ENCODE measurements at regions not wholly inside any gene's neighbourhood (a gene's known extent, or its start where the extent isn't known, plus 50 kb on each side); places are given as distances from the start of the nearest gene placed in this dataset.

DNA sequence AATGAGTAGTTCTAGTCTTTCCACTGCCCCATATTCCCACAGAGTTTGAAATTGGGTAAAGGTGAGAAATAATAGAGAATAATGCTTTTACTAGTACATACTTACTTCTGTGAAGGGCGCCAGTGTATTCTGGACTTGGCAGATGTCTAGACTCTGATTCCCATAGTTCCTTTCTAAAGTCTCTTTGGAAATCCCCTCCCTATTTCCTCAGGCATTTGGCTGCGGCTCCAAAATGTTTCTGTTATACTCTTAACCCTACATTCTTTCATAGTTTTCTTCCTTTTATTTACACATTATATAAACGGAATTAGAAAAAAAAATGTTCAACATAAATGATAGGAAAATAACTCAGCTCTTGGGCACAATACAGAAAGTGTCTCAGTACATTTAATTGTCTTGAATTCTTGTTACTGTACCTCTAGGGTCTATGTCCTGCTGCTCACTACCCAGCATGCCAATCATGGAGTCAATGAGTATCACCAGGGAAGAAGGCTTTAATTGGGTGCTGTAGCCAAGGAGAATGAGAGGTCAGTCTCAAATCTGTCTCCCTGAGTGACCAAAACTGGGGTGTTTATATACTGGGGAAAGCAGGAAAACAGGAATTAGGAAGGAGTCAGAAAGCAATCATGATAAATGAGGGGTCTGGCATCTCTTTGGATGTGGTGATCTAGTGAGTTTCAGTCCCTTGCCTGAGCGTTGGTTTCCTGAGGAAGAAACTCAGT lies 147.8 kb upstream of the MMADHC start:
- Mint-ChIP-seq H3K9me3 (peaks cover 11% of the 10 kb centered on the region), H3K36me3 (no peaks in the 10 kb centered on the region), H3K27me3 (no peaks in the 10 kb centered on the region), H3K4me1 (ENCODE audit: low read depth in 2 of 2) (no peaks in the 10 kb centered on the region), H3K27ac (no peak overlapping the region), H3K4me3 (no peak overlapping the region)
- DNase-seq (ENCODE audit: low spot score): no peak
- no peak for ATAC-seq

DNA sequence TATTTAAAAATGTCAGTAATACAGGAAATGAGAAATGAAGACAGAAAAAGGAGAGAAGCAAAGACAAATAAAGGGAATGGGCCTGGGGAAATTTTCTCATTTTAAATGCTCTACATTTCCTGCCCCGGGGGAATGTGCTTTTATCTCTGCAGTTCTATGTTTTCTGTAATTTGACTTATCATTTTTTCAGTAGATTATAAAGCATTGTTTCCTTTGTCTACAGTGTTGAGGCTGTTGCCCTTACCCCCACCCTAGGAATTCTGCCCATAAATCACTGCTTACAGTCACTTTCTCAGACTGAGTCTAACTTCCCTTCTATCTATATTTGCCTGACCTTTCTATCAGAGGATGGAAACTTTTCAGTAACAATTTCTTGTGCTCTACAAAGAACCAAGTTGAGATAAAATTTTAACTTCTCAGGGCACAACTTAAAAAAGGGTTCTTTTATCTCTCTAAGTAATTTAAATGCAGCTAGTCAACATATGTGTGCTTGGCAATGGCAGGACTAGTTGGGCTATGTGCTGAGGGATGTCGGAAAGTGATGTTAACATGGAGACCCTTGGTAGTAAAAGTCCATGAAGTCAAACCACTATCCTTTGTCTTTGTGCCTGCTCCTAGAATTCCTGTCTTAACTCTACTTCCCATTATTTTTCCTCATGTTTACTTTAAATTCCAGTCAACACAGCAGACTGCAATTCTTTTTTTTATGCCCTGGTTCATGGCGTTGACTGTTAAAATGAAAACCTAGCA lies 146.5 kb upstream of the MMADHC start:
- Mint-ChIP-seq H3K36me3 (no peaks in the 10 kb centered on the region), H3K27me3 (no peaks in the 10 kb centered on the region), H3K27ac (no peak overlapping the region), H3K4me1 (ENCODE audit: low read depth in 2 of 2) (no peaks in the 10 kb centered on the region), H3K9me3 (peaks cover 10% of the 10 kb centered on the region), H3K4me3 (no peak overlapping the region)
- DNase-seq (ENCODE audit: low spot score) (no peak), ATAC-seq (no peak)

DNA sequence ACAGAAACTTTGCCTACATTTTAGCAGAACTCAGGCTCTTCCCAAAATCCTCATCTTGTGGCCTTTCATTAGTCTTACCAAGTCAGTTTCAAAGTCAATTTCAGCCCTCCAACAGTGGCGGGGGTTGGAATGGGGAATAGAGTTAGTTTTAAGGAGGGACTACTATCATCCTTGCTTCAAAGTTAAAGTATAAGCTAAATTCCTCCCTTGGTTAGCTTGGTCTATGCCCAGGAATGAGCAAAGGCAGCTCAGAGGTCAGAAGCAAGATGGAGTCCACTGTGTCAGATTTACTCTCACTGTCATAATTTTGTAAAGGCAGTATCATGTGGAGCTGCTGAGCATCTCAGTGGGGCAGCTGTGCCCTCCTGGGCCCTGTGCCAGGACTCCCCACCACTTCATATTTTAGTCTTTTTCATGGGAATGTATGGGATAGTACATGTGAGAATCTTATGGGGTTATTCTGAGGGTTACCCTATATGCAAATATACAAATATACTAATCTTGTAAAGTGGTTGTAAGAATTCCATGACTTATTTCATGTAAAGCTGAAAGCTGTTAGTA lies 145.2 kb upstream of the MMADHC start:
- ATAC-seq: no peak

DNA sequence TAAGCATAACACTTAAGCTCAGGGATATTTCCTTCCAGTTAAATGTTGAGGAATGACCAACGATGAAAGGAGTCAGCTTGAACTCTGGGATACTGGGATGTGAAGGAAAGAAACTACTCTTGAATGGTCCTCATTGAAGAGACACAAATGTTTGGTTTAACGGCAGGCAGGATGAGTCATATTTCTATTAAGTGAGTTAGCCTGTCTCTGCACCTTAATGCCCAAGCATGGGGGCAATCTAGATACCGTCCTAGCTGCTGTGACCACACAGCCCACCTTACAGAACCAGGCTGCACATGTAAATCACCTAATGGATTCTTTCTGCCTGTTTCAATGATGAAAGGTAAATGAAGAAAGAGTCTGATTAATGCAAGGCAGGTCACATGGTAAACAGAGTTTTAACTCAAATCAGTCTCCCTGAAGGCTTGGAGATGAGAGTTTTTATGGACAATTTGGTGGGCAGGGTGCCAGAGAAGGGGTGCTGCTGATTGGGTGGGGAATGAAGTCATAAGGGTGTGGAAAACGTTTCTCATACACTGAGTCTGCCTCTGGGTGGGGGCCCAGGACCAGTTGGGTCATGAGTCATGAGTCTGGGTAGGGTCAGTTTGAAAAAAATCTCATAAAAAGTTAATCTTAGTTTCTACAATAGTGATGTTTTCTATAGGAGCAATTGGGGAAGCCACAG lies 144.6 kb upstream of the MMADHC start:
- Mint-ChIP-seq H3K4me1 (ENCODE audit: low read depth in 2 of 2) (no peaks in the 10 kb centered on the region), H3K4me3 (no peak overlapping the region), H3K27ac (no peak overlapping the region), H3K36me3 (no peaks in the 10 kb centered on the region), H3K27me3 (no peaks in the 10 kb centered on the region), H3K9me3 (peaks cover 3% of the 10 kb centered on the region)
- DNase-seq (ENCODE audit: low spot score) (no peak), ATAC-seq (no peak)

More for the DNA sequence above, 145.2 kb upstream of the MMADHC start:
- H3K9me3 Mint-ChIP-seq: peaks cover 3% of the 10 kb centered on the region
- no peak overlapping the region for H3K27ac Mint-ChIP-seq
- no peaks in the 10 kb centered on the region for H3K4me1 Mint-ChIP-seq (ENCODE audit: low read depth in 2 of 2)
- H3K4me3 Mint-ChIP-seq: no peak overlapping the region
- no peaks in the 10 kb centered on the region for H3K36me3 Mint-ChIP-seq
- no peaks in the 10 kb centered on the region for H3K27me3 Mint-ChIP-seq
- DNase-seq (ENCODE audit: low spot score): no peak

DNA sequence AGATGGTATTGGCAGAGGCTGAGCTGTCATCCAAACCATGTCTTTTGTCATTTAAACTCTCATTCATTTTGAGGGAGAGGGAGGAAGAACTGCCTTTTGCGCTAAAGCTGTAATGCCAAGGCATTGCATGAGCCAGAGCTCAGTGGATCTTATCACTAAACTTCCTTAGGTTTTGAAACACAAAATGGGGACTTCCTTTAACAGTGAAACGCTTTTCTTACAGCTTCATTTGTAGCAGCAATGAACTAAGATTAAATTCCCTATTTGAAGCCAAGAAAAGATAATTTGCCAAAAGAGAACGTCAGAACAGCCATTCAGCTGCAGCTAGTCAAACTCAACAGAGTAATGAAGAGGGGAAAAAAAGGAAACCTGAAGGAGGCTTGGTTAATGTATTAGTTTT lies 143.5 kb upstream of the MMADHC start:
- H3K36me3 Mint-ChIP-seq: no peaks in the 10 kb centered on the region

DNA sequence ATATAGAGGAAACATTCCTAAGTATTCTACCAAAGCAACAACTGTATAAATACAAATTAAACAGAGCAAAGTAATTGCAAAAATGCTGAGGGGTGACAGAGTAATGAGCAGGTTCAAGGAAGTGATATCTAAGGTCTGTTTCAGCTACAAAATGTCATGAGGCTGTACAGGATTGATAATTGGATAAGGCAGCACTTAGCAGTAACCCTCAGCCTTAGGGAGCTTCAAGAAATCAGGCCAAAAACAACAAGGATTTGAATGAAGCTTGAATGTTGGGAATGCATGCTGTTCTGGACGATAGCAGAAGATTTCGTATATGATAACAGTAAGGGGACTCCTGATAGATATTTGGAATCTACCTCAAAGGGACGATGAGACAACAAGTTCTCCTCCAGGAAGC lies 142.0 kb upstream of the MMADHC start:
- no peak overlapping the region for H3K4me3 Mint-ChIP-seq
- no peak for ATAC-seq
- H3K4me1 Mint-ChIP-seq (ENCODE audit: low read depth in 2 of 2): no peaks in the 10 kb centered on the region
- H3K27ac Mint-ChIP-seq: no peak overlapping the region
- no peaks in the 10 kb centered on the region for H3K27me3 Mint-ChIP-seq
- no peak for DNase-seq (ENCODE audit: low spot score)
- no peaks in the 10 kb centered on the region for H3K36me3 Mint-ChIP-seq
- H3K9me3 Mint-ChIP-seq: peaks cover 5% of the 10 kb centered on the region

More for the DNA sequence above, 143.5 kb upstream of the MMADHC start:
- Mint-ChIP-seq H3K27me3 (no peaks in the 10 kb centered on the region), H3K27ac (no peak overlapping the region), H3K9me3 (peaks cover 1% of the 10 kb centered on the region), H3K4me1 (ENCODE audit: low read depth in 2 of 2) (no peaks in the 10 kb centered on the region), H3K4me3 (no peak overlapping the region)
- DNase-seq (ENCODE audit: low spot score): no peak
- no peak for ATAC-seq

DNA sequence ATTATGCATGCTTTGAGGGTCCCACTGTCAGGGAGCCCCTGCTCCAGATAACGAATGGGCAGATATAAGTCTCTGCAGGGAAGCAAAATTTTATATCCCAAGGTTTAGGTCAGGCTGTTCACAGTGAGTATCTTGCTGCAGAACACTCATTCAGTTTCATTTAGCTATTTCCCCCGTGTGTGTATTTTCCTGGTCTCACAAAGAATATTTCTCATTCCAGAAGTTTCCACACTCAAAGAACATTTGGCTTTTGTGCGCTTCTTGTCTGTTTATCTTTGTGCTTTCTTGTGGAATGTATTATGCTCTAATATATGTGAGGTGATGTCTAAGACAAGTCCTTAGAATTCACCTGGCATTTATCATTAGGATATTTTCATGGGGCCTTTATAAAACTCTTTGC lies 140.4 kb upstream of the MMADHC start:
- DNase-seq (ENCODE audit: low spot score): no peak
- Mint-ChIP-seq H3K9me3 (peaks cover 7% of the 10 kb centered on the region), H3K36me3 (no peaks in the 10 kb centered on the region), H3K27ac (no peak overlapping the region), H3K4me1 (ENCODE audit: low read depth in 2 of 2) (no peaks in the 10 kb centered on the region), H3K4me3 (no peak overlapping the region), H3K27me3 (no peaks in the 10 kb centered on the region)
- no peak for ATAC-seq

GRCh38 chr2:149725234-149725633 lies 137.7 kb upstream of the MMADHC start:
- Mint-ChIP-seq H3K4me1 (ENCODE audit: low read depth in 2 of 2) (no peaks in the 10 kb centered on the region), H3K9me3 (peaks cover 15% of the 10 kb centered on the region), H3K36me3 (no peaks in the 10 kb centered on the region), H3K27me3 (no peaks in the 10 kb centered on the region), H3K27ac (no peak overlapping the region), H3K4me3 (no peak overlapping the region)
- ATAC-seq (no peak), DNase-seq (ENCODE audit: low spot score) (no peak)

GRCh38 chr2:149724091-149724490 lies 136.5 kb upstream of the MMADHC start:
- H3K27me3 Mint-ChIP-seq: no peaks in the 10 kb centered on the region
- H3K27ac Mint-ChIP-seq: no peak overlapping the region
- no peak overlapping the region for H3K4me3 Mint-ChIP-seq
- ATAC-seq (no peak), DNase-seq (ENCODE audit: low spot score) (no peak)
- H3K36me3 Mint-ChIP-seq: no peaks in the 10 kb centered on the region
- no peaks in the 10 kb centered on the region for H3K4me1 Mint-ChIP-seq (ENCODE audit: low read depth in 2 of 2)
- peaks cover 15% of the 10 kb centered on the region for H3K9me3 Mint-ChIP-seq

- ATAC-seq: no peak
- no peaks in the 10 kb centered on the region for H3K27me3 Mint-ChIP-seq
- H3K4me1 Mint-ChIP-seq (ENCODE audit: low read depth in 2 of 2): no peaks in the 10 kb centered on the region
- H3K36me3 Mint-ChIP-seq: no peaks in the 10 kb centered on the region
- H3K4me3 Mint-ChIP-seq: no peak overlapping the region
- H3K27ac Mint-ChIP-seq: no peak overlapping the region
- no peak for DNase-seq (ENCODE audit: low spot score)
- H3K9me3 Mint-ChIP-seq: peaks cover 10% of the 10 kb centered on the region
Observed at GRCh38 chr2:149720615-149721014, 133.0 kb upstream of the MMADHC start.

- DNase-seq (ENCODE audit: low spot score): no peak
- H3K27me3 Mint-ChIP-seq: no peaks in the 10 kb centered on the region
- no peaks in the 10 kb centered on the region for H3K36me3 Mint-ChIP-seq
- H3K9me3 Mint-ChIP-seq: peaks cover 10% of the 10 kb centered on the region
- H3K27ac Mint-ChIP-seq: no peak overlapping the region
- H3K4me1 Mint-ChIP-seq (ENCODE audit: low read depth in 2 of 2): no peaks in the 10 kb centered on the region
- H3K4me3 Mint-ChIP-seq: no peak overlapping the region
- ATAC-seq: no peak
Observed at GRCh38 chr2:149719695-149720094, 132.1 kb upstream of the MMADHC start.

- ATAC-seq: no peak
- no peak for DNase-seq (ENCODE audit: low spot score)
- Mint-ChIP-seq H3K27ac (no peak overlapping the region), H3K4me1 (ENCODE audit: low read depth in 2 of 2) (no peaks in the 10 kb centered on the region), H3K27me3 (no peaks in the 10 kb centered on the region), H3K4me3 (no peak overlapping the region), H3K36me3 (no peaks in the 10 kb centered on the region), H3K9me3 (peaks cover 2% of the 10 kb centered on the region)
Observed at GRCh38 chr2:149716687-149717086, 129.1 kb upstream of the MMADHC start.

DNA sequence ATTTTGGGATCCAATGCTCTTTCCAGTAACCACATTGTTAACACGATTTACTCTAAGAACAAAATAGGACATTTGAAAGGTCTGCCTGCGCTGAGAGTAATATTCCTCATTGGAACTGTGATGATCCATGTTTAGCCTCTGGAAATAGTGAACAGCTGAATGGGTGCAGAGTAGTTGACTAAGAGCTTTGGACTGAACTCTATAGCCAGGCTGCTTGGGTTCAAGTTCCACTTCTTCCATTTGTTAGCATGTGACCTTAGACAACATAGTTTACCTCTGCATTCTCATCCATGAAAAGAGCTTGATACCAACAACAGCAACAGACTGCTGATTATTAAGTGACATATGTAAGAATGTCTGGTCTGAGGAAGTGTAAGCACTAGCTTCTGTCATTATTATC lies 128.3 kb upstream of the MMADHC start:
- DNase-seq (ENCODE audit: low spot score) (no peak), ATAC-seq (no peak)
- Mint-ChIP-seq H3K36me3 (no peaks in the 10 kb centered on the region), H3K27me3 (no peaks in the 10 kb centered on the region), H3K4me3 (no peak overlapping the region), H3K9me3 (peaks cover 5% of the 10 kb centered on the region), H3K4me1 (ENCODE audit: low read depth in 2 of 2) (no peaks in the 10 kb centered on the region), H3K27ac (no peak overlapping the region)

GRCh38 chr2:149715005-149715592 lies 127.5 kb upstream of the MMADHC start:
- H3K36me3 Mint-ChIP-seq: no peaks in the 10 kb centered on the region
- H3K4me1 Mint-ChIP-seq (ENCODE audit: low read depth in 2 of 2): no peaks in the 10 kb centered on the region
- no peaks in the 10 kb centered on the region for H3K27me3 Mint-ChIP-seq
- no peak overlapping the region for H3K27ac Mint-ChIP-seq
- ATAC-seq (no peak), DNase-seq (ENCODE audit: low spot score) (no peak)
- peaks cover 5% of the 10 kb centered on the region for H3K9me3 Mint-ChIP-seq
- H3K4me3 Mint-ChIP-seq: no peak overlapping the region
